Left ventricle myocardium inferior (tissue), 1 donor: ENCODE measurements at regions not wholly inside any gene's neighbourhood (a gene's known extent, or its start where the extent isn't known, plus 50 kb on each side); places are given as distances from the start of the nearest gene placed in this dataset.
A peak's percentile ranks its signal among the peaks of the same experiment; 100 is the strongest.

ENCODE experiments used
- DNase-seq: peaks from one replicate; pipeline ENCODE4 v3.0.0-alpha.2; 2020
- H3K27ac ChIP-seq: fragments of 200-600 bp; replicated peaks from 2 replicates; pipeline ENCODE4 v1.8.0; 2021
- H3K27me3 ChIP-seq: fragments of 200-600 bp; 2 replicates; pipeline ENCODE4 v1.8.0; 2021; ENCODE audit warnings: low read depth
- H3K36me3 ChIP-seq: fragments of 200-600 bp; 2 replicates; pipeline ENCODE4 v1.8.0; 2021
- H3K4me1 ChIP-seq: fragments of 200-600 bp; 2 replicates; pipeline ENCODE4 v1.8.0; 2021
- H3K4me3 ChIP-seq: fragments of 200-600 bp; 2 replicates; pipeline ENCODE4 v1.8.0; 2021; ENCODE audit warnings: mild to moderate bottlenecking, moderate library complexity
- H3K9me3 ChIP-seq: fragments of 200-600 bp; replicated peaks from 2 replicates; pipeline ENCODE4 v1.8.0; 2021
- intact Hi-C: fragments of 100-400 bp; cut with micrococcal nuclease; formaldehyde crosslinking; loops from one replicate; pipeline ENCODE4 v1.11.0; 2022
- TF ChIP-seq, protein P1 (sequence below): fragments of 200-600 bp; IDR thresholded peaks from 2 replicates; pipeline ENCODE4 v1.8.0; 2021; ENCODE audit warnings: antibody characterized with exemption, mild to moderate bottlenecking, borderline replicate concordance
- donor health status: DM: no; HTN: yes; CAD: no; lungs with severe emphysema.

DNA sequence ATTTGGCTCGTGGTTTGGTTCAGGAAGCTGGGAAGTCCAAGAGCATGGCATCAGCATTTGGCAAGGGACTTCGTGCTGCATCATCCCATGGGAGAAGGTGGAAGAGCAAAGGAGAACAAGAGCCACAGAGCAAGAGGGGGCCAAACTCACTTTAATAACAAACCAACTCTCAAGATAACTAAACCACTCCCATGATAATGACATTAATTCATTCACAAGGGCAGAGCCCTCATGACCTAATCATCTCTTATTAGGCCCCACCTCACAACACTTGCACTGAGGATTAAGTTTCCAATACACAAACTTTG, 113.4 kb upstream of the ATXN3L start:
- Histone ChIP-seq H3K36me3 (no peaks in the 10 kb centered on the region), H3K4me1 (peaks cover 18% of the 10 kb centered on the region), H3K27ac (peak overlapping the region; percentile 74), H3K9me3 (no peaks in the 10 kb centered on the region), H3K27me3 (no peaks in the 10 kb centered on the region), H3K4me3 (no peak overlapping the region)
- intact Hi-C loops: no loop called here
- TF ChIP-seq, protein P1, sequence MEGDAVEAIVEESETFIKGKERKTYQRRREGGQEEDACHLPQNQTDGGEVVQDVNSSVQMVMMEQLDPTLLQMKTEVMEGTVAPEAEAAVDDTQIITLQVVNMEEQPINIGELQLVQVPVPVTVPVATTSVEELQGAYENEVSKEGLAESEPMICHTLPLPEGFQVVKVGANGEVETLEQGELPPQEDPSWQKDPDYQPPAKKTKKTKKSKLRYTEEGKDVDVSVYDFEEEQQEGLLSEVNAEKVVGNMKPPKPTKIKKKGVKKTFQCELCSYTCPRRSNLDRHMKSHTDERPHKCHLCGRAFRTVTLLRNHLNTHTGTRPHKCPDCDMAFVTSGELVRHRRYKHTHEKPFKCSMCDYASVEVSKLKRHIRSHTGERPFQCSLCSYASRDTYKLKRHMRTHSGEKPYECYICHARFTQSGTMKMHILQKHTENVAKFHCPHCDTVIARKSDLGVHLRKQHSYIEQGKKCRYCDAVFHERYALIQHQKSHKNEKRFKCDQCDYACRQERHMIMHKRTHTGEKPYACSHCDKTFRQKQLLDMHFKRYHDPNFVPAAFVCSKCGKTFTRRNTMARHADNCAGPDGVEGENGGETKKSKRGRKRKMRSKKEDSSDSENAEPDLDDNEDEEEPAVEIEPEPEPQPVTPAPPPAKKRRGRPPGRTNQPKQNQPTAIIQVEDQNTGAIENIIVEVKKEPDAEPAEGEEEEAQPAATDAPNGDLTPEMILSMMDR: no peak
- no peak for DNase-seq

GRCh38 chrX:13432414-13433297, 112.8 kb upstream of the ATXN3L start:
- H3K4me3 ChIP-seq: no peak overlapping the region
- H3K27ac ChIP-seq: peak overlapping the region; percentile 74
- TF ChIP-seq, protein P1: no peak
- no peaks in the 10 kb centered on the region for H3K27me3 ChIP-seq
- no peaks in the 10 kb centered on the region for H3K36me3 ChIP-seq
- no peak for DNase-seq
- no peaks in the 10 kb centered on the region for H3K9me3 ChIP-seq
- intact Hi-C loops: no loop called here
- peaks cover 18% of the 10 kb centered on the region for H3K4me1 ChIP-seq

- Histone ChIP-seq H3K4me1 (peaks cover 18% of the 10 kb centered on the region), H3K4me3 (no peak overlapping the region), H3K27me3 (no peaks in the 10 kb centered on the region), H3K9me3 (no peaks in the 10 kb centered on the region), H3K36me3 (no peaks in the 10 kb centered on the region), H3K27ac (no peak overlapping the region)
- TF ChIP-seq, protein P1: no peak
- no peak for DNase-seq
- intact Hi-C loops: no loop called here
Observed at GRCh38 chrX:13430136-13430827, 110.4 kb upstream of the ATXN3L start.

DNA sequence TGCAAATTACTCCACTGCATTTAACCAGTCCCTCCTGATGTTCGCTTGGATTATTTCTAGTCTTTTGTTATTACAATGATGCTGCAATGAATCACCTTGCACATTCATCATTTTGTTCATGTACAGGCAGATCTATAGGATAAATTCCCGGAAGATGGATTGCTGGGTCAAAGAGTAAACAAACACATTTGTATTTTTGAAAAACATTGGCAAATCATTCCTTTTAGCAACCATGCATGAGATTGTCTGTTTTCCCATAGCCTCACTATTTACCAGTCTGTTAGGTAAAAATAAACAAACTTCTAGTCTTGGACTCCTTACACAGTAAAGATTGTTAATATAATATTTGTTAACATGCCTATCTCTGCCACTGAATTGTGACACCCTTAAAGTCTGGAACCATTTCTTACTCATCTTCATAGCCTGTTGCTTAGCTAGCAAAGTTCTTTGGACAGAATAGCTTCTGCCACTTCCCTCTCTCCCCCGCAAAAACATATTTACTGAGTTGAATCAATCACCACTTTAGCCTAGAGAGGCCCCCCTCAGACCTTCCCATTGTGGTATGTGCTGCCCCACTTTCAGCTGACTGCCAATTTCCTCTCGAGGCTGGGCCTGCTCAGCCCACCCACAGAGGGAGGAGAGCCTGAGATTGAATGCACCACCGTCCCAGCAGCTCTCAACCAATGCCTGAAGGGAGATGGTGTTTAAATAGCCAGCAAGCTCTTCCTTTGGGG, 108.4 kb upstream of the ATXN3L start:
- intact Hi-C loops: no loop called here
- Histone ChIP-seq H3K27me3 (no peaks in the 10 kb centered on the region), H3K9me3 (no peaks in the 10 kb centered on the region), H3K4me3 (no peak overlapping the region), H3K27ac (no peak overlapping the region), H3K4me1 (peaks cover 16% of the 10 kb centered on the region), H3K36me3 (no peaks in the 10 kb centered on the region)
- DNase-seq: no peak
- TF ChIP-seq, protein P1: no peak

DNA sequence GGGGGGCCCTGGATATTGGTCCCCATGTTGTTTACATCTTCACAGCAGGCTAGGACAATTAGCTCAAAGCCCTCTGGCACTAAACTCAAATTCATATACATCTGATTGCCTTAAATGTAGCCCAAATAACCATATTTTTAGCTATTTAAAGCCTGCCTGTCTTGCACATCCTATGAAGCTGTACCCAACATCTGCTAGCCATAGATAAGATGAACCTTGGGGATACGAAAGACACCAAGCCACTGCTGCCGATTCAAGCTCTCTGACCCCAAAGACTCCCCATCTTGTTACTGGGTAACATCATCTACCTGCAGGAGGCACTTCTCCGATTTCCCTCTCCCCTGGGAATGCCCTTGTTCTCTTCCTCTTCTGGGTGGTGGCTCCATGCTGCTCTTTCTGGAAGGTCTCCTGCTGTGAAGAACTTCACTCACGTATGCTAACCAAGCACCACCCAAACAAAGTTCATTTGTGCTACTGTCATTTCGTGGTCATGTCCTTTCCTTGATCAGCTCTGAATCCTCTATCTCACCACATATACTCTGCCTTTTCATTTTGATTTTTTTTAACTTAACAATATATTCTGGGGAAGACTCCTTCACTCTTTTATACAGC, 107.7 kb upstream of the ATXN3L start:
- no peak for DNase-seq
- Histone ChIP-seq H3K27me3 (no peaks in the 10 kb centered on the region), H3K4me3 (no peak overlapping the region), H3K36me3 (no peaks in the 10 kb centered on the region), H3K9me3 (no peaks in the 10 kb centered on the region), H3K27ac (no peak overlapping the region), H3K4me1 (peaks cover 9% of the 10 kb centered on the region)
- intact Hi-C loops: no loop called here
- TF ChIP-seq, protein P1: no peak
